HG02973 (cell line): ENCODE measurements at regions not wholly inside any gene's neighbourhood (a gene's known extent, or its start where the extent isn't known, plus 50 kb on each side); places are given as distances from the start of the nearest gene placed in this dataset.

Source experiments
- ATAC-seq: cut with Tn5 transposase; IDR thresholded peaks from one replicate; pipeline ENCODE4 v1.9.1; 2021; ENCODE audit warnings: moderate library complexity; ENCODE audit not compliant: unreplicated experiment

DNA sequence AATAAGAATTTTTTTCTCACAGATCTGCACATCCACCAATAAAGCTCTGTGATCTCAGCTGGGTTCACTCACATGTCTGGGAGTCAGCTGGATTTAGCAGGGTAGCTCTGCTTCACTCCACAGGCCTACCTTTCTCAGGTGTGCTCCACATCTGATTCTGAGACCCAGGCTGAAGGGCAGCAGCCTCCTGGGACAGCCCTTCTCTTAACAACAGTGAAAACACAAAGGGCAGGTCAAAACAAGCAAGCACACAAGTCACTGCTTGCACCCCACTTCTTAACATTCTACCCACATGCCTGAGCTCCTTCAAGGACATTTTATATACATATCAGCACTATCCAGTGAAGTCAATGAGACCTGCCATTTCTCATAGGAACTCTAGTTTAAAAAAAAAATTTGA, 96.0 kb upstream of the MAP3K4 start:
- no peak for ATAC-seq

DNA sequence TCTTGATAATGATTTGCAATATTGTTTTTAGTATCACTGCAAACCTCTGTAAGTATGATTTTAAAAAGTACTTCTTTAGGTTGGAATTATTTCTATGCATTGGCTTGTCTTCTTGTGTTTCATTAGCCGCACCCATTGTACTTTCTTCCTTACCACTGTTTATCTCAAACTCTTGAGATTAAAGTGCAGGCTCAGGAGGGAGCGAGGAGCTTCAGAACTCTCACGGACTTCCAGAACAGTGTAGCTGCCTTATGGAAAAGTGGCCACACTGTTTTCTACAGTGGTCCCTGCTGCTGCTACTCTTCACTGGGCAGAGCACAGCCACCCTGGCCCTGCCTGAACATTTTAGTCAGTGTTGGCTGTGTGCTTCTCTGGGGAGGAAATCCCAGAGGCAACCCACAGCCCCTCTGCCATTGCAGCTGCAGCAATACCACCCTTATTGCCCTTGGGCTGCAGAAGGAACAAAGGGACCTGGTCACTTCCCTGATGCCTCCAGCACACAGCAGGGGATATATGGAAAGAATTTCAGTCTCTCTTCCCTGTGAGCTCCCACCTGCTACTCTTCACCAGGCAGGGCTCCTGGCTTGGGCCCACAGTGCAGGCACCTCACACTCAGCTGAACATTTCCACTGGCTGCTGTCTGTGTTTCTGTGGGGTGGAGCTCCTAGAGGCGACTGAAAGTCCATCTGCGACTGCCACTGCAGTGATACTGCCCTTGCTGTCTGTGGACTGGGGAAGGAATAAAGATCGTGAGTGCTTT, 91.7 kb upstream of the MAP3K4 start:
- no peak for ATAC-seq

- ATAC-seq, result no peak
These were observed 79.6 kb upstream of the MAP3K4 start for GRCh38 chr6:160911949-160912348.

DNA sequence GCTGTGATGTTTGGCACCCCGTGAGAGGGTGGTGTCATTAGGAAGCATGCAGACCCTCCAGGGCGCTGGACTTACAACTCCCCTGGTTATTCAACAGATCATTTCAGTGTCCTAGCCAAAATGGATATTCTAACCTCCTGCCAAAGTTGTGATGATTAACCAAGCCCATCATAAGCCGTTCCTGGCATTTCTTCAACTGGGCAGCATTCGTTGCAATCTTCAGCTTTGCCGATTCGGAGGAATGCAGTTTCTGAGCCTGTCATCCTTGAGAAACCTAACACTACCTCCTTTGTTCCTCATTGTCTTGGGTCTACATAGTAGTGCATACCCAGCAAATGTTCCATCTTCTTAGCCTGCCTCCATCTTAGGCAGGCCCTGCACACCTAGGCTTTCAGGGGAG, 79.2 kb upstream of the MAP3K4 start:
- no peak for ATAC-seq

- no peak for ATAC-seq
These were observed 74.0 kb upstream of the MAP3K4 start for GRCh38 chr6:160917572-160917971.

GRCh38 chr6:160919723-160920440, 71.7 kb upstream of the MAP3K4 start:
- peak; percentile 39 for ATAC-seq

- no peak for ATAC-seq
These were observed 70.5 kb upstream of the MAP3K4 start for GRCh38 chr6:160921095-160921494.

DNA sequence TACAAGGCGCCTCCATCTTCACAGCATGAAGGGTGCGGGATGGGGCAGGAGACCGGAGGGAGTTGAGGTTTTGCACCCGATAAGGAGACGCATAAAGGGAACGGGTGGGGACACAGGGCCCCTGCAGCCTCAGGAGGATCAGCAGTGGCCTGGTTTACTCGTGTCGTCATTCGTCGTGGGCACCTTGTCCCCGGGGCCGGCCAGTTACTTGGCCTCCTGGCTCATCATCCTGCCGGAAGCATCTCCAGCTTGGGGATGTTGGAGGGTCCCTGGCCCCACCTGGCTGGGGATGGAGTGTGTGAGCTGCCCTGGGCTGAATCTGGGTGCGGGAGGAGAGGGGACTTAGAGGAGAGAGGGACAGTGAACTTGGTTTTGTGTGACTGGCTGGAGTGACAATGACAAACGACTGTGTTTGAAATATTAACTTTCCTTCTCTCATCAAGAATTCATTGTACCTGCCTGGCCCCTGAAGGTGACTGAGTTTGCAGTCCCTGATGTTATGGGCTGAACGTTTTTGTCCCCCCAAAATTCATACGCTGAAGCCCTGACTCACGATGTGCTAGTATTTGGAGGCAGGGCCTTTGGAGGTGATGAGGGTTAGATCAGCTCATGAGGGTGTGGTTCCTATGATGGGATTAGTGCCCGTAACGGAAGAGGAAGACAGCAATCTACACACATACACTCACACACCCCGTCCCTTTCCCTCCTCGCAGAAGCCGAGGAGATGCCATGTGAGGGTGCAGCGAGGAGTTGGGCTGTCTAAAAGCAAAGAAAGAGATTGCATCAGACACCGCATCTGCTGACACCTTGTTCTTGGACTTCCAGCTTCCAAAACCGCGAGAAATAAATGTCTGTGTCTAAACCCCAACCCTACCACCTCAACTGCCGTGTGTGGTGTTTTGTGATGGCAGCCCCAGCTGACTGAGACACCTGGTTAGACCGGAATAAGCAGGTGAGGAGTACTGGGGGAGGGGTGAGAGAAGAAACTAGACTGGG, 65.0 kb upstream of the MAP3K4 start:
- ATAC-seq, result no peak

DNA sequence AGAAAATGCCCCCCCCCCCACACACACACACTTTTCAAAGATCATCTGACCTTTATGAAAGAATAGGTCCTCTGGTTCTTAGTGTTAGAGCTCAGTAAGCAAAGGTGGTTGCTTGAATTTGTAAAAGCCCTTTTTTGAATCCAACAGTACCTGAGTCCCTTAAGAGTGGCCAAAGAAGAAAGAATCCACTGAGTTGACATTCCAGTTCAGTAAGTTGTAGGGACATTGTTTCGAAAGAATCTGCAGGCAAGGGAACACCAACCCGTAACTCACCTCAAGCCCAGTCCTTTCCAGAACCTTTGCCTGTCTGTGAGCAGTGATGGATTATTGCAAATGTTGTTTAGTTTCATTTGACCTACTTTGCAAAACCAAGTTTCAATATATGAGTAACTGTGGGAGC, 64.2 kb upstream of the MAP3K4 start:
- no peak for ATAC-seq

DNA sequence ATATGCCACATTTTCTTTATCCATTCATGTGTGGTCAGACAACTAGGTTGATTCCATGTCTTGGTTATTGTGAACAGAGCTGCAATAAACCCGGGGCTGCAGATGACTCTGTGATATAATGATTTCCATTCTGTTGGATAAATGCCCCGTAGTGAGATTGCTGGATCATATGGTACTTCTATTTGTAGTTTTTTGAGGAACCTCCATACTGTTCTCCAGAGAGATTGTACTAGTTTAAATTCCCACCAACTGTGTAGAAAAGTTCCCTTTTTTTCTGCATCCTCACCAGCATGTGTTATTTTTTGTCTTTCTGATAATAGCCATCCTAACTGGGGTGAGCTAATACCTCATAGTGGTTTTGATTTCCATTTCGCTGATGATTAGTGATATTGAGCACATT, 62.2 kb upstream of the MAP3K4 start:
- no peak for ATAC-seq

DNA sequence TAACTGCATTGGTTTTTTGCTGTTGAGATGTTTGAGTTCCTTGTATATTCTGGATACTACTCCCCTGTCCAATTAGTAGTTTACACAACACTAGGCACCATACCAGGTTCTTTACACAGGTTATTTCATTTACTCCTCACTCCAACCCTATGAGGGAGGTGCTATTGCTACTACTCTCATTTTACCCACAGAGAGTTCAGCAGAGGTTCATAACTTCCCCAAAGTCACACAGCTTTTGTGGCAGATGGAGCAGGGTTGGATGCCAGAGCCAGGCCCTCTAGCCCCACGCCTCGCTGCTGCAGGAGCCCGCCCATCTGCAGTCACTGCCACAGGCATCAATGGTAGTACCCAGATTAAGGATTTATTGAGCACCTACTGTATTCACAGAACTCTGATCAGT, 61.7 kb upstream of the MAP3K4 start:
- no peak for ATAC-seq

GRCh38 chr6:160930547-160931377, 60.8 kb upstream of the MAP3K4 start:
- ATAC-seq, result peak; percentile 77

DNA sequence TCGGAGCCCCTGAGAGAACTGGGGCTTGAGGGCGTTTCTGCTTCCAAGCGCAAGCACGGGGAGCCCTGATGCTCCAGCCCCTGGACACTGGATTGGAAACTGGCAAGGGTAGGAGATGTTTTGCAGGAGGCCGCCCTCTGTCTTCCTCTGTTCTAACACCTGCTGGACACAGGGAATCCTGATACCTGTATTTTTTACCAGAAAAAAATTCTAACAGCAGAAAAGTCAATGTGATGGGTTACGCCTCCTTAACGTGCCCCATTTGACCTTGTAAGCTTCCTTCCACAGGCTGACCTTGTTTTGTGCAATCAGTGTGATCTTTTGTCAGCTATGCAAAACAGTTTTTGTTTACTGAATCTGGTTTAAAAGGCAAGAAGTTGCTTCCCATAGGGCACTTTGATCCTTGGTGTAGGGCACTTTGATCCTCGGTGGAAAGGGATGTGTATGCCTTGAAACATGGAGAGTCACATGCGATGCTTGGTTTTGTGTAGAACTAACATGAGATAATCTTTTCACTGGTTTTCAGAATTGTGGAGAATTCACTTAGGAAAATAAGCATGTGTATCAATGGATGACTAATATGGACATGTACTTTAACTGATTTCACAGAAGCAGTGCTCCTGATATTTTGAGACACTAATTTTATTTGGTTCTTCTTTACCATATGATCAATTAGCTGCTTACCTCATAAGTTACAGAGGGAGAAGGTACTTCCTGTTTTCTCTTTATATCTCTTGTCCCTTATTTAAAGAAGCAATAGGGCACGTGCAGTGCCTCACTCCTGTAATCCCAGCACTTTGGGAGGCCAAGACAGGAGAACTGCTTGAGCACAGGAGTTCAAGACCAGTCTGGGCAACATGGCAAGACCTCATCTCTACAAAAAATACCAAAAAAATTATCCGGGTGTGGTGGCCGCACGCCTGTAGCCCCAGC, 59.9 kb upstream of the MAP3K4 start:
- ATAC-seq, result peak; percentile 2

DNA sequence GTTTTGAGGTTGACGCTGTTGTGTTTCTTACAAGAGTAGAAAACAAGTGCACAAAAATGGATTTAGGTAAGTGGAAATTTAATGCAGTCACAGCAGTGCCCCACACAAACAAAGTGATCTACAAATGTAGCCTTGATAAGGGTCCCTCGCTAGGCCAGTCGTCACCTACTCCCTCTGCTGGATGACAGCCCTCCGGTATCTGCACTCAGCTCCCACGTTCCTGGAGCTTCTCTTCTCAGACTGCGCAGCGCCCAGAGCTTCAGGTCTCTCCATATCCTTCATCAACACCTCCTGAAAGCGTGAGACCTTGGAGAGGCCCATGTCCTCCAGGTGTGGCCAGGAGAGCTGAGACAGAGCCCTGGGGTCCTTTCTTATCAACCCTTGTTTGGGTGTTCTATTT, 58.3 kb upstream of the MAP3K4 start:
- no peak for ATAC-seq

- no peak for ATAC-seq
These were observed 57.4 kb upstream of the MAP3K4 start for GRCh38 chr6:160934157-160934556.

GRCh38 chr6:160940197-160940596, 51.4 kb upstream of the MAP3K4 start:
- ATAC-seq, result no peak
